HS-5 (cell line): ENCODE measurements at regions not wholly inside any gene's neighbourhood (a gene's known extent, or its start where the extent isn't known, plus 50 kb on each side); places are given as distances from the start of the nearest gene placed in this dataset.

ENCODE experiments used
- DNase-seq: peaks from one replicate; pipeline ENCODE4 v3.0.0-alpha.2; 2012; ENCODE audit warnings: low read depth

- peak; percentile 88 for DNase-seq
Measured at GRCh38 chr6:105608711-105609374, 206.0 kb upstream of the PREP start.

DNA sequence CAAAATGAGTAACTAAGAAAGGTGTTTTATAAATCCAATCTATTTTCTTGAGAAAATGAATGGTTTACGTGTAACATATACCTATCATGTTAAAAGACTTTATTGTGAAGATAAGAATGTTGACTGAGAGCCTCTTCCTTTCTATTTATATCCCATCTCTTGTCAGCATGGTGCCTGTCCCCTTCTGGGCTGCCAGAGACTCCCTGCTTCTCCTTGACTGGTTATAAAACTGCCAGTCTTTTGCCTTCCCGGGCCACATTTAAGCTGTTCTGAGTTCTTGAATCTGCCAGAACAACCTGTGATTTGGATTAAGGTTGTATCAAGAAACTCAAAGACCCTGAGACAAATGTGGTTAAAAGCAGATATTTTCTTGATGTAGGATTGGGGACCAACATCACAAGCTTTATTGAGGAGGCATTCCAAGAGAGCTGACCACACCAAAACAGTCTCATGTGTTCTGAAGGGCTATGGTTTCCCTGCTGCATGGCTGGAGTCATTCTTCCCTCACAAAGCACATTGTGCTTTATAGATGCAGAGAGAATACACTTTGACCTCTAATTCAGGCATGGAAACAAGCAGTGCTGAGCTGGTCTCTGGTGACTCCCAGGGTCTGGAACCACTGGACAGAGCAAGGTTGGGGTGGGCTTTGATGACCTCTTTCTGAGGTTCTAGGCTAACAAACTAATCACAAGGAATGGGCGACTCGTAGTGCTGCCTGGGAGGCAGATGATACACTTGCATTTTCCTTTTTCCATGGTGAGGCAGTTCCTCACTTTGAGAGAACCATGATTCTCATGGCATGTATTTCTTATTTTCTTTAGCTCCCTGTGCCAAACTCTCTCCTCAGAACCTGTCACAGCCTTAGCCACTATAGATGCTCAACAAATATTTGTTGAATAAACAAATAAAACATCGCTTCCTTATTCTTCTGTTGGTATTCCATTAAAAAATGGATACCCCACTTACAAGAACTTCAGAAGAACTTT, 205.0 kb upstream of the PREP start:
- no peak for DNase-seq

DNA sequence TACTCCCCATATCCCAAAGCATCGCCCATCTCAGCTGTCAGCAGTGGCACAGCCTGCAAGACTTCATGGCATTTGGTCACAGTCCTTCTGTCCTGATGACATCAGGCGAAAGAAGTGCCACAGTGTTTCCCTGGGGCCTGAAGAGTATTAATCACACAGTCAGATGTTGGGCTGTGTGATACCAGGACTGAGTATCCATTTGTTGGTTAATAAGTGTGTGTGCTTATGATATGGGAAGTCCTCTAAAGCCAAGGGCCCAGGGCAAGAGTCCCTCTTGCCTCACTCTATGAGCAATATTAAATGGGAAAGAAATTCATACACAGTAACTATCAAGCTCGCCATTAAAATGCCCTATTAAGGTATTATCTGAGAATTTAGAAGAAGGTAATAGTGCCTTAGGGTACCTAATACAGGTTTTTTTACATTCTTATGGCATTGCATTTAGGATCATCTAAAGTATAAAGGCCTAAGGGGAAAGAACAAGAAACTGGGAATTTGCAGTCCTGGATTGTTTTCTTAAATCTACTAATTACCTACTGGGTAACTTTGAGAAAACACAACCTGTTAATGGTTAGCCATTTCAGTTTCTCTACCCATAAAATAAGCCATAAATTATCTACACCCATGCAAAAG, 204.1 kb upstream of the PREP start:
- DNase-seq = no peak

GRCh38 chr6:105604587-105604884, 201.7 kb upstream of the PREP start:
- DNase-seq = no peak

- no peak for DNase-seq
Measured at GRCh38 chr6:105603788-105604586, 201.1 kb upstream of the PREP start.

- DNase-seq = peak; percentile 80
Measured at GRCh38 chr6:105601541-105602236, 198.8 kb upstream of the PREP start.

DNA sequence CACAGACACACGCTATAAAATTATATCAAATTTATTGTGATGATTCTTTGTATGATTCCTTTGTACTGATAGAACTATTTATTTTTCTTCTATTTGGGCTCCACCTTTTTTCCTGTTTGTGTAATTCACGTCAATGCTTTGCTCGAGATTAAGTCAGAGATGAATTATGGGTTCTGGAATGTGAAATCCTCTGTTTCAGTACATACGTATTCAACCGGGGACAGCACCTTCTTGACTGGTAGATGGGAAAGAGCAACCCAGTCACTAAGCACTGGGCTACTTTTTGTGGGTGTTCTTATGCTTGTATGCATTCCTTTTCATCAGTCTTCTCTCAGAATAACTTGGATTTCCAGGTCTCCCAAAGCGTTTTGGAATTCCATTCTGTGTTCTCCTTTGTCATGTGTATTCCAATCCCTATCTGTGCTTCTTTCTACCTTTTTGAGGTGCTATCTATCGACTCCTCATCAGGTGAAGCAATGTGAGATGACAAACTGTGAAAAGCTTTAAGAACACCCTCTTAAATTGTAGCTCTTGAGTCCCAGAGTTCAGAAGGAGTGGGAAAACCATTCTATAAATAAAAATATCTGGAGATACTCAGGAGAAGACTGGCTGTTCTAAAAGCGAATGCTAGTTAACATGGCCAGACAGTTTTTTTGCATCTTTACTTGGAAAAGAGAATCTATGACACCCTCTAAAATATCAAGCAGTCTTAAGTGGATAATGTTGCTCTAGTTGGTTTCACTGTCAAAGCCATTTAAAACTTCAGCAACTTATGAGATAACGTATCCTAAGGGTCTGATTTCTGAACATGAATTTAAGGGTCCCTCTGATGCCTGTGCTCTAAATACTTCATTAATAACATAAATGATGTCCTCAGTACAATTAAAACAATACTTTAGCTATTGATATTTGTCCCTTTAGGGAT, 197.7 kb upstream of the PREP start:
- no peak for DNase-seq

- DNase-seq = no peak
Measured at GRCh38 chr6:105598264-105598663, 195.4 kb upstream of the PREP start.

GRCh38 chr6:105596284-105596755, 193.4 kb upstream of the PREP start:
- DNase-seq = peak; percentile 97

DNA sequence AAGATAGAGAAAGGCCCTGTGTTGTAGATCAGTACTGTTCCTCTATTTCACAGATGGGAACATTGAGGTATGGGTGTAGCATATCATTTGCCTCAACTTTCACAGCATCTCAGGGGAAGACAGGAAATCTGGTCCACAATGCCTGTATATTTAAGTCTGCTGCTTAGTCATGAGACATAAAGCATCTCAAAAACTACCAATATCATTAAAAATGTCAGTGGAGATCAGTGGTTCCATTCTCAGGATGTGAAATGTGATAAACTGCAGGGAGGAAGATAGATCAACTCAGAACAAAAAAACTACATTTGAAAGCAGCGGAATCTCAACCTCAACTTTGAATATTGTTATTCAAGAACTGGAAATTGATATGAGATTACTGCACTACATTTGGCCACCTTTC, 192.9 kb upstream of the PREP start:
- DNase-seq = no peak

DNA sequence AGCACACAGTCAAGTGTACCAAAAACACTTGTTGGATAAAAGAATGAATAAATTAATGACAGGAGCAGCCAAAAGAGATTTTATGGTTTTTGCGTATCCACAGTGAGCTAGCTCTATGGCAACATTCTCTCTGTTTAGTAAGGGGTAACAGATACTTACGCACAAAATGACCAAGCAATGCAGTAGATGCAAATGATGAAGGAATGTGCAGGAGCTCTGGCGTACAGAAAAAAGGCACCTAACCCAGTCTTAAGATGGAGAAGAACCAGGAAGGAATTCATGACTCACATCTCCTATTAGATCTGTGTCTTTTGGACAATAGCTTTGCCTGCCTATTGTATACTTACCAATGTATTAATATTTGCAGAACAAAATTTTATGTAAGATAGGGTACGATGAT, 191.9 kb upstream of the PREP start:
- DNase-seq = no peak

DNA sequence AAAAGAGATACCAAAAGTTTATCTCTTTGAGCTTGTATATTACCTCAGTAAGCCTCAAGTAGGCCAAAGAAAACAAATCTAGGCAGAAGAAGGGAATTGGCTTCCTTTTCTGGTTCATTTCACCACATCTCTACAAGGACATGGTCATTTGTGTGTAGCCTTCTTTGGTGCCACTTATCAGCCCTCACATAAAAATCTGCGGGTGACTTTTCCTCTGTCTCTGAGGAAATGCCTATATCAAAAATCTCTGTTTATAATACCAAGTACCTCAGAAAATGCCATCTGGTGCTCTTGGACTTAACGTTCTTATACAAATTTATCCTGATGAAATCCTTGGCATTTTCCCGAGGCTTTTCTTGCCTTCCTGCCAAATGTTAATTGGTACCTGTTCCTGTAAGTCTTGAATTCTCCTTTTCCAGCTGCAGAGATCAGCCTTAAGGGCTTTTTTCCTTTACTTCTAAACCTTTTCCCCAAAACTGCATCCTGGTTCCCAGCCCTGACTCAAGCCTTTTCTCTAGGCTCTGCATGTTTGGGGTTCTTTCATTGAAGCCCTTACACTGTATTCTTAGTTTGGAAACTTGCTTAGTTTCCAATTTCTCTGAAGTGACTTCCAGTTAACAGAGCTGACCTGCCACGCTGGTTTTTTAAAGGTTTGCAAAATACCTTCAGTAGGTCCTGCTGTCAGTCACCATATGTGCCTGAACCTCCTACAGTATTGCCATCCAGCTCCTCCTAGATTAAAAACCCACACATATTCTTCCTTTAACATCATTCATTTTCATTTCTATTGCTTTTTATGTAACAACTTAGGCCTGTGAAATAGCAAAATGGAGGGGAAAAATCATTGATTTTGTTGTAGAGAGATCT, 191.2 kb upstream of the PREP start:
- DNase-seq = no peak

- no peak for DNase-seq
Measured at GRCh38 chr6:105593056-105593690, 190.3 kb upstream of the PREP start.

DNA sequence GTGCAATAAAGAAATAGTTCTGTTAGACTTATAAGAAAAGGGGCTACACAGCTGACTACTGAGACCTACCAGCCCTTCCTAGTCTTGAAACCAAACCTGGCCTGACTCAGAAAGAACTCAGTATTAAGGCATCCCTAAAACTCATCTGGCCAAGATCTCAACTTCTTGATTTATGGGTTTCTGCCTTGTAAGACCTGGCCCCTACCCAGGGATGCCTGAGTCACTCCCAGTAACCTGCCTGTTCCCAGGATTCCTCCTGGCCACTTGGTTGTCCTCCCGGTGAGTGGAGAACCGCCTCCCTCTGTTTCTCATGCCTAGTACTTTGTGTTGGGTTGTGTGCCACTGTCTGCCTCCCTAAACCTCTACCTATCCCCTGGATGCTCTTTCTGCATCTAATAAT, 189.4 kb upstream of the PREP start:
- peak; percentile 65 for DNase-seq

DNA sequence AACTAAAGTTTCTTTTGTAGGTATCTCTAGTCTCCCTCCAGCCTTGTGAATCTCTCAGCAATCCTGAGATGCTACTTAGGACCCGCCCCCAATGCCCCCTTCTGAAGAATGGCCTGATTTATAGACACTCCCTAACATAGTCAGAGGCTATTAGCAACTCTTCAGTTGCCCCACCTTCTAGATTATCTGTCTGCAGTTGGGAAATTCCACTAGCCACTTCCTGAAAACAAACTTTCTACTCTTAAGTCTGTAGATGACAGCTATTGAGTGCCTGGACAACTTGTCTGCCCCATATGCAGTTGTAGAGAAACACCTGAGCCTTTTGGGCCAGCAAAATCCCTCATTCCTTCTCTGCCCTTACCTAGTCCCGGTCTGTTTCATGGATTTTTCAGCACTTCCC, 188.2 kb upstream of the PREP start:
- DNase-seq = no peak

- DNase-seq = no peak
Measured at GRCh38 chr6:105588123-105588710, 185.3 kb upstream of the PREP start.

- DNase-seq = no peak
Measured at GRCh38 chr6:105587349-105588122, 184.7 kb upstream of the PREP start.
